Neuronal stem cell (in vitro differentiated cells): ENCODE measurements at regions not wholly inside any gene's neighbourhood (a gene's known extent, or its start where the extent isn't known, plus 50 kb on each side); places are given as distances from the start of the nearest gene placed in this dataset.
A peak's percentile ranks its signal among the peaks of the same experiment; 100 is the strongest.

Source experiments
- DNase-seq: peaks from one replicate; pipeline ENCODE4 v3.0.0-alpha.2; 2013; ENCODE audit warnings: low spot score
- H2AFZ ChIP-seq: one replicate; pipeline ENCODE4 v1.6.1; 2013; ENCODE audit warnings: mild to moderate bottlenecking, low read length, inconsistent platforms
- H2AK5ac ChIP-seq: 2 replicates; pipeline ENCODE4 v1.6.1; 2013; ENCODE audit warnings: low read depth, mild to moderate bottlenecking, inconsistent platforms, low read length, moderate library complexity, mixed read lengths
- H2BK120ac ChIP-seq: 2 replicates; pipeline ENCODE4 v1.6.1; 2013; ENCODE audit warnings: low read depth, mild to moderate bottlenecking, inconsistent platforms, low read length, moderate library complexity, mixed read lengths
- H2BK12ac ChIP-seq: one replicate; pipeline ENCODE4 v1.6.1; 2013; ENCODE audit warnings: low read length, inconsistent platforms
- H2BK15ac ChIP-seq: 2 replicates; pipeline ENCODE4 v1.6.1; 2013; ENCODE audit warnings: mild to moderate bottlenecking, low read length, inconsistent platforms, mixed read lengths
- H2BK5ac ChIP-seq: one replicate; pipeline ENCODE4 v1.6.1; 2013; ENCODE audit warnings: inconsistent platforms, mild to moderate bottlenecking, low read length, moderate library complexity
- H3K14ac ChIP-seq: one replicate; pipeline ENCODE4 v1.6.1; 2013; ENCODE audit warnings: low read length, inconsistent platforms
- H3K18ac ChIP-seq: 2 replicates; pipeline ENCODE4 v1.6.1; 2013; ENCODE audit warnings: low read length, inconsistent platforms
- H3K23ac ChIP-seq: 2 replicates; pipeline ENCODE4 v1.6.1; 2013; ENCODE audit warnings: low read depth, mild to moderate bottlenecking, mixed read lengths, low read length, inconsistent platforms; ENCODE audit not compliant: poor library complexity
- H3K27ac ChIP-seq: replicated peaks from 3 replicates; pipeline ENCODE4 v1.5.1; 2013; ENCODE audit warnings: low read length, inconsistent platforms
- H3K27me3 ChIP-seq, 3 experiments: 2 replicates each; pipeline ENCODE4 v1.6.1; 2013; ENCODE audit warnings: low read length in 3 of 3, mild to moderate bottlenecking in 2 of 3, inconsistent platforms in 1 of 3, low read depth in 1 of 3, mixed read lengths in 1 of 3, moderate library complexity in 1 of 3; ENCODE audit not compliant: control insufficient read depth in 3 of 3, insufficient read depth in 3 of 3
- H3K36me3 ChIP-seq, 2 donors: replicated peaks in 1 of 2; 2 replicates each; pipeline ENCODE4 v1.6.1; 2013; ENCODE audit warnings: low read length in 2 of 2; ENCODE audit not compliant: control insufficient read depth in 2 of 2, insufficient read depth in 2 of 2
- H3K4ac ChIP-seq: 2 replicates; pipeline ENCODE4 v1.6.1; 2013; ENCODE audit warnings: inconsistent platforms, mild to moderate bottlenecking, low read length, moderate library complexity
- H3K4me1 ChIP-seq, 2 donors: 1 replicate in 1 of 2; 2 replicates in 1 of 2; pipeline ENCODE4 v1.6.1; 2013; ENCODE audit warnings: low read length in 2 of 2, low read depth in 1 of 2; ENCODE audit not compliant: control insufficient read depth in 2 of 2, insufficient read depth in 1 of 2
- H3K4me2 ChIP-seq: one replicate; pipeline ENCODE4 v1.6.1; 2013; ENCODE audit warnings: mild to moderate bottlenecking, low read length, inconsistent platforms; ENCODE audit not compliant: insufficient read depth, poor library complexity, severe bottlenecking
- H3K4me3 ChIP-seq, 2 donors: 2 replicates each; pipeline ENCODE4 v1.5.1; 2013; ENCODE audit warnings: low read length in 2 of 2, mild to moderate bottlenecking in 2 of 2, inconsistent platforms in 1 of 2, moderate library complexity in 1 of 2
- H3K79me1 ChIP-seq: one replicate; pipeline ENCODE4 v1.6.1; 2013; ENCODE audit warnings: low read depth, mild to moderate bottlenecking, inconsistent platforms, low read length, moderate library complexity
- H3K9ac ChIP-seq: one replicate; pipeline ENCODE4 v1.6.1; 2013; ENCODE audit warnings: mild to moderate bottlenecking, low read depth, low read length, inconsistent platforms; ENCODE audit not compliant: poor library complexity
- H3K9me3 ChIP-seq, 2 donors: replicated peaks in 1 of 2; 2 replicates each; pipeline versions ENCODE3 to v1.6.1; 2013; ENCODE audit warnings: low read length in 2 of 2, mild to moderate bottlenecking in 2 of 2, inconsistent platforms in 1 of 2, low read depth in 1 of 2, mixed read lengths in 1 of 2, moderate library complexity in 1 of 2; ENCODE audit not compliant: control insufficient read depth in 2 of 2, insufficient read depth in 1 of 2
- H4K8ac ChIP-seq: one replicate; pipeline ENCODE4 v1.6.1; 2013; ENCODE audit warnings: low read depth, mild to moderate bottlenecking, inconsistent platforms, low read length, moderate library complexity
- H4K91ac ChIP-seq: one replicate; pipeline ENCODE4 v1.6.1; 2013; ENCODE audit warnings: low read length, low read depth, mild to moderate bottlenecking, inconsistent platforms; ENCODE audit not compliant: poor library complexity
- WGBS, 2 donors: extraction: QIAGEN DNeasy Blood & Tissue Kit; methylation state at CpG; one replicate each; pipeline ENCODE4 v1.1.7; 2013; ENCODE audit warnings: missing lambda C conversion rate in 2 of 2, mixed read lengths in 1 of 2; ENCODE audit not compliant: insufficient read length in 2 of 2, insufficient replicate concordance in 1 of 2; ENCODE audit errors: extremely low coverage in 2 of 2; 5-methylcytosine and 5-hydroxymethylcytosine counted together

- Histone ChIP-seq H4K8ac (no peak overlapping the region), H3K27ac (no peak overlapping the region), H3K18ac (no peak overlapping the region), H2BK120ac (no peak overlapping the region), H3K9me3 (no peaks in the 10 kb centered on the region), H3K4me1 (no peaks in the 10 kb centered on the region), H2BK15ac (no peak overlapping the region), H3K9ac (no peak overlapping the region), H2AFZ (no peak overlapping the region), H2AK5ac (no peak overlapping the region), H3K4ac (no peak overlapping the region), H2BK12ac (no peak overlapping the region), H3K79me1 (no peaks in the 10 kb centered on the region), H3K14ac (no peak overlapping the region), H4K91ac (no peak overlapping the region), H3K36me3 (no peaks in the 10 kb centered on the region), H3K23ac (no peak overlapping the region), H3K27me3 (no peaks in the 10 kb centered on the region), H3K4me2 (no peak overlapping the region), H3K4me3 (no peak overlapping the region), H2BK5ac (no peak overlapping the region)
- DNase-seq, result no peak
- no CpG with 5 or more reads among the region's 1 CpG for WGBS, 2 donors
These were observed 671.6 kb upstream of the ZP4 start for GRCh38 chr1:238562341-238562740.

GRCh38 chr1:238558746-238559145 is 668.0 kb upstream of the ZP4 start:
- H2AK5ac ChIP-seq, result no peak overlapping the region
- no peak overlapping the region for H2BK5ac ChIP-seq
- no peak for DNase-seq
- H3K79me1 ChIP-seq, result no peaks in the 10 kb centered on the region
- no peak overlapping the region for H3K27ac ChIP-seq
- no peak overlapping the region for H2BK12ac ChIP-seq
- no peak overlapping the region for H3K18ac ChIP-seq
- no peak overlapping the region for H2BK120ac ChIP-seq
- H3K4ac ChIP-seq, result no peak overlapping the region
- H3K4me1 ChIP-seq, result no peaks in the 10 kb centered on the region
- no peak overlapping the region for H2AFZ ChIP-seq
- no peaks in the 10 kb centered on the region for H3K9me3 ChIP-seq
- H3K4me2 ChIP-seq, result no peak overlapping the region
- no peak overlapping the region for H3K9ac ChIP-seq
- no peak overlapping the region for H3K23ac ChIP-seq
- H4K8ac ChIP-seq, result no peak overlapping the region
- H3K27me3 ChIP-seq, result no peaks in the 10 kb centered on the region
- H3K4me3 ChIP-seq, result no peak overlapping the region
- H2BK15ac ChIP-seq, result no peak overlapping the region
- no peak overlapping the region for H4K91ac ChIP-seq
- no peaks in the 10 kb centered on the region for H3K36me3 ChIP-seq
- no peak overlapping the region for H3K14ac ChIP-seq
- WGBS, 2 donors, result no CpG with 5 or more reads among the region's 2 CpGs

- no CpG with 5 or more reads among the region's 4 CpGs for WGBS, 2 donors
- Histone ChIP-seq H3K18ac (no peak overlapping the region), H3K9me3 (no peaks in the 10 kb centered on the region), H3K4me3 (no peak overlapping the region), H4K8ac (no peak overlapping the region), H2AFZ (no peak overlapping the region), H3K27ac (no peak overlapping the region), H2BK12ac (no peak overlapping the region), H3K14ac (no peak overlapping the region), H4K91ac (no peak overlapping the region), H3K36me3 (no peaks in the 10 kb centered on the region), H3K23ac (no peak overlapping the region), H2AK5ac (no peak overlapping the region), H2BK5ac (no peak overlapping the region), H2BK120ac (no peak overlapping the region), H3K4me2 (no peak overlapping the region), H3K4ac (no peak overlapping the region), H3K27me3 (no peaks in the 10 kb centered on the region), H3K4me1 (no peaks in the 10 kb centered on the region), H2BK15ac (no peak overlapping the region), H3K79me1 (no peaks in the 10 kb centered on the region), H3K9ac (no peak overlapping the region)
- no peak for DNase-seq
These were observed 667.4 kb upstream of the ZP4 start for GRCh38 chr1:238558156-238558555.

- Histone ChIP-seq H4K8ac (no peak overlapping the region), H3K9ac (no peak overlapping the region), H2AK5ac (no peak overlapping the region), H2BK5ac (no peak overlapping the region), H2BK15ac (no peak overlapping the region), H2BK12ac (no peak overlapping the region), H4K91ac (no peak overlapping the region), H2AFZ (peak overlapping the region; percentile 58), H3K36me3 (no peaks in the 10 kb centered on the region), H3K27ac (no peak overlapping the region), H3K27me3 (no peaks in the 10 kb centered on the region), H2BK120ac (no peak overlapping the region), H3K23ac (no peak overlapping the region), H3K79me1 (no peaks in the 10 kb centered on the region), H3K4me3 (no peak overlapping the region), H3K14ac (no peak overlapping the region), H3K9me3 (no peaks in the 10 kb centered on the region), H3K4ac (no peak overlapping the region), H3K4me2 (no peak overlapping the region), H3K18ac (no peak overlapping the region), H3K4me1 (no peaks in the 10 kb centered on the region)
- DNase-seq, result no peak
- no CpG with 5 or more reads among the region's 8 CpGs for WGBS, 2 donors
These were observed 661.5 kb upstream of the ZP4 start for GRCh38 chr1:238552271-238552670.
